ENCODE measurements at regions not wholly inside any gene's neighbourhood (a gene's known extent, or its start where the extent isn't known, plus 50 kb on each side); places are given as distances from the start of the nearest gene placed in this dataset.

- H3K27me3 Mint-ChIP-seq (ENCODE audit: insufficient read depth): peaks cover 36% of the 10 kb centered on the region
- no peaks in the 10 kb centered on the region for H3K27me3 ChIP-seq (ENCODE audit: control insufficient read depth, insufficient read depth, low read length, poor library complexity, severe bottlenecking)
- no peaks in the 10 kb centered on the region for H3K36me3 Mint-ChIP-seq (ENCODE audit: low read depth)
- no peak for DNase-seq
- peaks cover 13% of the 10 kb centered on the region for H3K9me3 ChIP-seq (ENCODE audit: control insufficient read depth, low read length)
- no peak overlapping the region for H3K27ac ChIP-seq (ENCODE audit: low read depth, low read length)
- H3K4me3 ChIP-seq (ENCODE audit: low read length): no peak overlapping the region
- peaks cover 39% of the 10 kb centered on the region for H3K4me1 Mint-ChIP-seq
- H3K4me1 ChIP-seq (ENCODE audit: control insufficient read depth, insufficient read depth, low read length): peaks cover 7% of the 10 kb centered on the region
- H3K9ac ChIP-seq (ENCODE audit: extremely low read depth, low read length, poor library complexity, severe bottlenecking): no peak overlapping the region
- no peak for TF ChIP-seq CTCF (conservative IDR thresholded peaks at IDR 0.05)
- H3K4me3 Mint-ChIP-seq: no peak overlapping the region
- H3K9me3 Mint-ChIP-seq: peaks cover 13% of the 10 kb centered on the region
- no peaks in the 10 kb centered on the region for H3K36me3 ChIP-seq (ENCODE audit: control insufficient read depth, insufficient read depth, low read length)
- no peak overlapping the region for H3K27ac Mint-ChIP-seq
- 75 to 83% methylated on average over 1 to 4 of the region's 4 CpGs for WGBS, 2 experiments (ENCODE audit: insufficient coverage in 1 of 2, insufficient read length in 1 of 2)
Measured at GRCh38 chr9:81771571-81771970, 82.2 kb upstream of the TLE1 start.

- Histone ChIP-seq H3K4me3 (ENCODE audit: low read length) (no peak overlapping the region), H3K27me3 (ENCODE audit: control insufficient read depth, insufficient read depth, low read length, poor library complexity, severe bottlenecking) (no peaks in the 10 kb centered on the region), H3K9ac (ENCODE audit: extremely low read depth, low read length, poor library complexity, severe bottlenecking) (no peak overlapping the region), H3K36me3 (ENCODE audit: control insufficient read depth, insufficient read depth, low read length) (no peaks in the 10 kb centered on the region), H3K27ac (ENCODE audit: low read depth, low read length) (no peak overlapping the region), H3K4me1 (ENCODE audit: control insufficient read depth, insufficient read depth, low read length) (peaks cover 7% of the 10 kb centered on the region), H3K9me3 (ENCODE audit: control insufficient read depth, low read length) (peaks cover 12% of the 10 kb centered on the region)
- Mint-ChIP-seq H3K27me3 (ENCODE audit: insufficient read depth) (peaks cover 36% of the 10 kb centered on the region), H3K36me3 (ENCODE audit: low read depth) (no peaks in the 10 kb centered on the region), H3K4me3 (no peak overlapping the region), H3K27ac (no peak overlapping the region), H3K4me1 (peaks cover 40% of the 10 kb centered on the region), H3K9me3 (peaks cover 13% of the 10 kb centered on the region)
- TF ChIP-seq CTCF (conservative IDR thresholded peaks at IDR 0.05): no peak
- 50% methylated on average over 1 of the region's 1 CpG; no CpG with 5 or more reads in 1 of the 2 experiments for WGBS, 2 experiments (ENCODE audit: insufficient coverage in 1 of 2, insufficient read length in 1 of 2)
- DNase-seq: no peak
Measured at GRCh38 chr9:81772144-81772543, 82.8 kb upstream of the TLE1 start.

- Histone ChIP-seq H3K4me3 (ENCODE audit: low read length) (no peak overlapping the region), H3K36me3 (ENCODE audit: control insufficient read depth, insufficient read depth, low read length) (no peaks in the 10 kb centered on the region), H3K4me1 (ENCODE audit: control insufficient read depth, insufficient read depth, low read length) (peaks cover 7% of the 10 kb centered on the region), H3K27ac (ENCODE audit: low read depth, low read length) (no peak overlapping the region), H3K27me3 (ENCODE audit: control insufficient read depth, insufficient read depth, low read length, poor library complexity, severe bottlenecking) (no peaks in the 10 kb centered on the region), H3K9me3 (ENCODE audit: control insufficient read depth, low read length) (no peaks in the 10 kb centered on the region), H3K9ac (ENCODE audit: extremely low read depth, low read length, poor library complexity, severe bottlenecking) (no peak overlapping the region)
- peaks cover 37% of the 10 kb centered on the region for H3K4me1 Mint-ChIP-seq
- H3K36me3 Mint-ChIP-seq (ENCODE audit: low read depth): no peaks in the 10 kb centered on the region
- no peaks in the 10 kb centered on the region for H3K9me3 Mint-ChIP-seq
- 100% methylated on average over 1 of the region's 1 CpG; no CpG with 5 or more reads in 1 of the 2 experiments for WGBS, 2 experiments (ENCODE audit: insufficient coverage in 1 of 2, insufficient read length in 1 of 2)
- no peak overlapping the region for H3K27ac Mint-ChIP-seq
- no peak for TF ChIP-seq CTCF (conservative IDR thresholded peaks at IDR 0.05)
- H3K27me3 Mint-ChIP-seq (ENCODE audit: insufficient read depth): peaks cover 13% of the 10 kb centered on the region
- DNase-seq: no peak
- no peak overlapping the region for H3K4me3 Mint-ChIP-seq
Measured at GRCh38 chr9:81776390-81776789, 87.0 kb upstream of the TLE1 start.
